22Rv1 (cell line): ENCODE measurements at regions not wholly inside any gene's neighbourhood (a gene's known extent, or its start where the extent isn't known, plus 50 kb on each side); places are given as distances from the start of the nearest gene placed in this dataset.
"Not testable (repeated sequence)": the region's sequence is repeated elsewhere in the genome, so short reads cannot be mapped to it uniquely, and the experiment has no call there.

ENCODE experiments used
- H3K27ac ChIP-seq: fragments of 450-650 bp; 2 replicates; pipeline ENCODE4 v1.5.1; 2017
- CTCF ChIP-seq: fragments of 450-650 bp; IDR thresholded peaks from 2 replicates; pipeline ENCODE4 v1.5.1; 2017; ENCODE audit warnings: mild to moderate bottlenecking
- ZFX ChIP-seq: fragments of 450-650 bp; IDR thresholded peaks from 2 replicates; pipeline ENCODE4 v1.6.1; 2017; ENCODE audit warnings: antibody characterized with exemption, borderline replicate concordance

GRCh38 chr10:111298031-111298430, 221.2 kb downstream of the ADRA2A start:
- no peak for TF ChIP-seq ZFX
- no peak for TF ChIP-seq CTCF
- no peak overlapping the region for H3K27ac ChIP-seq

- no peak for TF ChIP-seq ZFX
- TF ChIP-seq CTCF, result no peak
- H3K27ac ChIP-seq, result no peak overlapping the region
These were observed 222.2 kb downstream of the ADRA2A start for GRCh38 chr10:111299037-111299436.

- no peak for TF ChIP-seq ZFX
- TF ChIP-seq CTCF, result no peak
- H3K27ac ChIP-seq, result no peak overlapping the region
These were observed 227.1 kb downstream of the ADRA2A start for GRCh38 chr10:111303887-111304286.

GRCh38 chr10:111316722-111317212, 239.9 kb downstream of the ADRA2A start:
- TF ChIP-seq CTCF (no peak), ZFX (no peak)
- H3K27ac ChIP-seq, result no peak overlapping the region

- no peak for TF ChIP-seq CTCF
- no peak for TF ChIP-seq ZFX
- no peak overlapping the region for H3K27ac ChIP-seq
These were observed 243.0 kb downstream of the ADRA2A start for GRCh38 chr10:111319866-111320265.

GRCh38 chr10:111323389-111323966, 246.6 kb downstream of the ADRA2A start:
- H3K27ac ChIP-seq, result no peak overlapping the region
- no peak for TF ChIP-seq ZFX

- H3K27ac ChIP-seq, result not testable (repeated sequence)
These were observed 255.3 kb downstream of the ADRA2A start for GRCh38 chr10:111332174-111332573.

GRCh38 chr10:111335826-111336225, 259.0 kb downstream of the ADRA2A start:
- TF ChIP-seq CTCF, result no peak
- TF ChIP-seq ZFX, result no peak
- H3K27ac ChIP-seq, result no peak overlapping the region
